ENCODE measurements at regions not wholly inside any gene's neighbourhood (a gene's known extent, or its start where the extent isn't known, plus 50 kb on each side); places are given as distances from the start of the nearest gene placed in this dataset.
"Not testable (repeated sequence)": the region's sequence is repeated elsewhere in the genome, so short reads cannot be mapped to it uniquely, and the experiment has no call there.

GRCh38 chr2:52611759-52612158 lies 1155.8 kb upstream of the CHAC2 start:
- H3K4me1 ChIP-seq (ENCODE audit: control insufficient read depth, low read length) = no peaks in the 10 kb centered on the region
- no peaks in the 10 kb centered on the region for H3K79me2 ChIP-seq (ENCODE audit: control insufficient read depth, low read length)
- TF ChIP-seq, protein P1, sequence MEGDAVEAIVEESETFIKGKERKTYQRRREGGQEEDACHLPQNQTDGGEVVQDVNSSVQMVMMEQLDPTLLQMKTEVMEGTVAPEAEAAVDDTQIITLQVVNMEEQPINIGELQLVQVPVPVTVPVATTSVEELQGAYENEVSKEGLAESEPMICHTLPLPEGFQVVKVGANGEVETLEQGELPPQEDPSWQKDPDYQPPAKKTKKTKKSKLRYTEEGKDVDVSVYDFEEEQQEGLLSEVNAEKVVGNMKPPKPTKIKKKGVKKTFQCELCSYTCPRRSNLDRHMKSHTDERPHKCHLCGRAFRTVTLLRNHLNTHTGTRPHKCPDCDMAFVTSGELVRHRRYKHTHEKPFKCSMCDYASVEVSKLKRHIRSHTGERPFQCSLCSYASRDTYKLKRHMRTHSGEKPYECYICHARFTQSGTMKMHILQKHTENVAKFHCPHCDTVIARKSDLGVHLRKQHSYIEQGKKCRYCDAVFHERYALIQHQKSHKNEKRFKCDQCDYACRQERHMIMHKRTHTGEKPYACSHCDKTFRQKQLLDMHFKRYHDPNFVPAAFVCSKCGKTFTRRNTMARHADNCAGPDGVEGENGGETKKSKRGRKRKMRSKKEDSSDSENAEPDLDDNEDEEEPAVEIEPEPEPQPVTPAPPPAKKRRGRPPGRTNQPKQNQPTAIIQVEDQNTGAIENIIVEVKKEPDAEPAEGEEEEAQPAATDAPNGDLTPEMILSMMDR (IDR thresholded peaks at IDR 0.05; ENCODE audit: low read depth, low read length, poor library complexity, severe bottlenecking) = no peak
- no peak for TF ChIP-seq EZH2phosphoT487 (IDR thresholded peaks at IDR 0.05; ENCODE audit: borderline replicate concordance, low read length)
- no peaks in the 10 kb centered on the region for H3F3A ChIP-seq (ENCODE audit: control insufficient read depth, insufficient read depth)
- H3K4me2 ChIP-seq (ENCODE audit: low read length) = no peak overlapping the region
- no peaks in the 10 kb centered on the region for H3K27me3 ChIP-seq (ENCODE audit: control insufficient read depth, low read length)
- H3K4me3 ChIP-seq (ENCODE audit: low read length) = no peak overlapping the region
- no peaks in the 10 kb centered on the region for H4K20me1 ChIP-seq (ENCODE audit: control insufficient read depth, insufficient read depth, low read depth, low read length)
- H3K36me3 ChIP-seq (ENCODE audit: control insufficient read depth, low read length) = no peaks in the 10 kb centered on the region
- no peaks in the 10 kb centered on the region for H3K9me2 ChIP-seq (replicated peaks; ENCODE audit: control insufficient read depth, low read length)
- H3K9me3 ChIP-seq (ENCODE audit: control insufficient read depth, insufficient read depth, low read length) = no peaks in the 10 kb centered on the region
- no peak overlapping the region for H3K27ac ChIP-seq (ENCODE audit: low read depth, low read length)

DNA sequence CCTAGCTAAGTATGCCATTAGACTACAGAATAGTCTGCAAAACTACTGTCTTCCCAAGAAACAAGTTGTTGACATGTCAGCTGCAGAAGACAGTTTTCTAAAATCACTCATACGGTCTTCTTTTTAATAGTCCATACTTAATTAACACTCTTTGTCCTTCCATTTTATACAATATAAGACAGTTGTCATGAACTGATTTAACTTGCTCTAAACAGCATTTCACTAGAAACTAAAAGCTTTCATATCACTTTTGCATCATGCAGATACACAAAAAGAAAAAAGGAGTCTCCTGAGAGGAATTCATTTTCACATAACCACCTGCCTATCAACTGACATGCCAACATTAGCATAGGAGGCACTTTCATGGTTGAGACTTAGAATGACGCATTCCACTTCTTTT lies 1159.6 kb upstream of the CHAC2 start:
- Histone ChIP-seq H3K4me1 (ENCODE audit: control insufficient read depth, low read length) (no peaks in the 10 kb centered on the region), H3K4me2 (ENCODE audit: low read length) (no peak overlapping the region), H3K27me3 (ENCODE audit: control insufficient read depth, low read length) (no peaks in the 10 kb centered on the region), H3K36me3 (ENCODE audit: control insufficient read depth, low read length) (no peaks in the 10 kb centered on the region), H3K9me3 (ENCODE audit: control insufficient read depth, insufficient read depth, low read length) (no peaks in the 10 kb centered on the region), H3K79me2 (ENCODE audit: control insufficient read depth, low read length) (no peaks in the 10 kb centered on the region), H3F3A (ENCODE audit: control insufficient read depth, insufficient read depth) (no peaks in the 10 kb centered on the region), H4K20me1 (ENCODE audit: control insufficient read depth, insufficient read depth, low read depth, low read length) (no peaks in the 10 kb centered on the region), H3K9me2 (replicated peaks; ENCODE audit: control insufficient read depth, low read length) (no peaks in the 10 kb centered on the region), H3K4me3 (ENCODE audit: low read length) (no peak overlapping the region), H3K27ac (ENCODE audit: low read depth, low read length) (no peak overlapping the region)
- TF ChIP-seq, protein P1 (IDR thresholded peaks at IDR 0.05; ENCODE audit: low read depth, low read length, poor library complexity, severe bottlenecking) = no peak
- no peak for TF ChIP-seq EZH2phosphoT487 (IDR thresholded peaks at IDR 0.05; ENCODE audit: borderline replicate concordance, low read length)

DNA sequence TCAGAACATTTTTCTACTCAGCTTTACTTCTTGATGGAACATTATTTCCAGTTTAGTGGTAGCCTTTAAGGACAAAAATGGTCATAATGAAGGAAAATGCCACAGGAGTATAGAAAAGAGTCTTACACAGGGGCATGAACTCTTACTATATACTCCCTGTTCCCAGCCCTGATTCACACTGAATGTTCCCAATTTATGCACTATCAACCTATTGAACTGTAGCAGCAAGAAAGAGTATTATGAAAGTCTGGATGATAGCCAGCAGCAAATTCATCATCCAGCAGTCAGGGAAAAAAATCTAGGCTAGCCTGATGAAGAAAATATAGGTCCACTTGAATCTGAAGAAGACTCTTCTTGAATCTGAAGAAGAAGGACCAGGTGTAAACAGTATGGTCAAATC lies 1170.3 kb upstream of the CHAC2 start:
- Histone ChIP-seq H3K4me3 (ENCODE audit: low read length) (no peak overlapping the region), H3K9me2 (replicated peaks; ENCODE audit: control insufficient read depth, low read length) (no peaks in the 10 kb centered on the region), H3K4me2 (ENCODE audit: low read length) (no peak overlapping the region), H4K20me1 (ENCODE audit: control insufficient read depth, insufficient read depth, low read depth, low read length) (no peaks in the 10 kb centered on the region), H3K4me1 (ENCODE audit: control insufficient read depth, low read length) (no peaks in the 10 kb centered on the region), H3K79me2 (ENCODE audit: control insufficient read depth, low read length) (no peaks in the 10 kb centered on the region), H3K27ac (ENCODE audit: low read depth, low read length) (no peak overlapping the region), H3F3A (ENCODE audit: control insufficient read depth, insufficient read depth) (no peaks in the 10 kb centered on the region), H3K27me3 (ENCODE audit: control insufficient read depth, low read length) (no peaks in the 10 kb centered on the region), H3K9me3 (ENCODE audit: control insufficient read depth, insufficient read depth, low read length) (no peaks in the 10 kb centered on the region), H3K36me3 (ENCODE audit: control insufficient read depth, low read length) (no peaks in the 10 kb centered on the region)
- TF ChIP-seq, protein P1 (IDR thresholded peaks at IDR 0.05; ENCODE audit: low read depth, low read length, poor library complexity, severe bottlenecking) = no peak
- no peak for TF ChIP-seq EZH2phosphoT487 (IDR thresholded peaks at IDR 0.05; ENCODE audit: borderline replicate concordance, low read length)

DNA sequence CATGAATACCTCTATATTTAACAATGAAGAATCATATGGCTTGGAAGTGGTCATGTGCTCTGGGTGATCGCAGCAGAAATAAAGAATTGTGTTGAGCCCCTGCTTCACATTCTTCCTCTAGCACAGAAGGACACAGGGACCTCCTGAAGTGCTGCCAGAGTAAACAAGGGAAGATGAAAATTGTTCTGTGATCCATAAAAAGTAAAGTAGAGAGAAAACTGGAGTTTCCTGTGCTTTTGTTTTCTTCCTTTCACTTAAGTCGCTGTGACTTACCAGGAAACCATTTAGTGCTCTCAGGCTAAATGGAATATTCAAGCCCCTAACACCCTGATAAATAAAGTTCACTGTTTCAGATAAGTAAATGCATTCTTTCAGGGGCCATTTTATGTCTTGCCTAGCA lies 1173.6 kb upstream of the CHAC2 start:
- Histone ChIP-seq H3F3A (ENCODE audit: control insufficient read depth, insufficient read depth) (no peaks in the 10 kb centered on the region), H4K20me1 (ENCODE audit: control insufficient read depth, insufficient read depth, low read depth, low read length) (no peaks in the 10 kb centered on the region), H3K4me1 (ENCODE audit: control insufficient read depth, low read length) (no peaks in the 10 kb centered on the region), H3K79me2 (ENCODE audit: control insufficient read depth, low read length) (no peaks in the 10 kb centered on the region), H3K9me3 (ENCODE audit: control insufficient read depth, insufficient read depth, low read length) (no peaks in the 10 kb centered on the region), H3K9me2 (replicated peaks; ENCODE audit: control insufficient read depth, low read length) (no peaks in the 10 kb centered on the region), H3K4me3 (ENCODE audit: low read length) (no peak overlapping the region), H3K36me3 (ENCODE audit: control insufficient read depth, low read length) (no peaks in the 10 kb centered on the region), H3K27me3 (ENCODE audit: control insufficient read depth, low read length) (no peaks in the 10 kb centered on the region), H3K27ac (ENCODE audit: low read depth, low read length) (no peak overlapping the region), H3K4me2 (ENCODE audit: low read length) (no peak overlapping the region)
- TF ChIP-seq EZH2phosphoT487 (IDR thresholded peaks at IDR 0.05; ENCODE audit: borderline replicate concordance, low read length) = no peak
- TF ChIP-seq, protein P1 (IDR thresholded peaks at IDR 0.05; ENCODE audit: low read depth, low read length, poor library complexity, severe bottlenecking) = no peak

GRCh38 chr2:52584071-52584470 lies 1183.5 kb upstream of the CHAC2 start:
- H3K36me3 ChIP-seq (ENCODE audit: control insufficient read depth, low read length); H3K4me1 ChIP-seq (ENCODE audit: control insufficient read depth, low read length); H3K27ac ChIP-seq (ENCODE audit: low read depth, low read length); H3K9me2 ChIP-seq (replicated peaks; ENCODE audit: control insufficient read depth, low read length); H3K79me2 ChIP-seq (ENCODE audit: control insufficient read depth, low read length); H3K9me3 ChIP-seq (ENCODE audit: control insufficient read depth, insufficient read depth, low read length); H3K27me3 ChIP-seq (ENCODE audit: control insufficient read depth, low read length); H3K4me3 ChIP-seq (ENCODE audit: low read length); H4K20me1 ChIP-seq (ENCODE audit: control insufficient read depth, insufficient read depth, low read depth, low read length); H3K4me2 ChIP-seq (ENCODE audit: low read length); H3F3A ChIP-seq (ENCODE audit: control insufficient read depth, insufficient read depth): not testable (repeated sequence)

Data from DOHH2 (cell line).